Mammary epithelial cell (primary cell): ENCODE measurements at regions not wholly inside any gene's neighbourhood (a gene's known extent, or its start where the extent isn't known, plus 50 kb on each side); places are given as distances from the start of the nearest gene placed in this dataset.

Experiments
- CTCF ChIP-seq, 2 donors: IDR thresholded peaks in 1 of 2; conservative IDR thresholded peaks in 1 of 2; 2 replicates each; pipeline ENCODE4 v1.5.1; 2011 to 2012; ENCODE audit warnings: inconsistent platforms in 2 of 2, low read length in 2 of 2, mild to moderate bottlenecking in 2 of 2, control low read depth in 1 of 2, low read depth in 1 of 2; ENCODE audit not compliant: insufficient read depth in 1 of 2; ENCODE audit errors: extremely low read depth in 1 of 2
- EZH2 ChIP-seq: IDR thresholded peaks from 2 replicates; pipeline ENCODE4 v1.6.1; 2012; ENCODE audit warnings: low read length, inconsistent platforms, borderline replicate concordance

- no peak for TF ChIP-seq CTCF (conservative IDR thresholded peaks at IDR 0.05 in 1 of 2, IDR thresholded peaks at IDR 0.05 in 1 of 2; ENCODE audit: extremely low read depth in 1 of 2, insufficient read depth in 1 of 2, low read depth in 1 of 2, low read length in 2 of 2)
- no peak for TF ChIP-seq EZH2
Observed at GRCh38 chr22:26830837-26831236, 173.4 kb downstream of the MIAT start.
